ENCODE measurements at regions not wholly inside any gene's neighbourhood (a gene's known extent, or its start where the extent isn't known, plus 50 kb on each side); places are given as distances from the start of the nearest gene placed in this dataset.

DNA sequence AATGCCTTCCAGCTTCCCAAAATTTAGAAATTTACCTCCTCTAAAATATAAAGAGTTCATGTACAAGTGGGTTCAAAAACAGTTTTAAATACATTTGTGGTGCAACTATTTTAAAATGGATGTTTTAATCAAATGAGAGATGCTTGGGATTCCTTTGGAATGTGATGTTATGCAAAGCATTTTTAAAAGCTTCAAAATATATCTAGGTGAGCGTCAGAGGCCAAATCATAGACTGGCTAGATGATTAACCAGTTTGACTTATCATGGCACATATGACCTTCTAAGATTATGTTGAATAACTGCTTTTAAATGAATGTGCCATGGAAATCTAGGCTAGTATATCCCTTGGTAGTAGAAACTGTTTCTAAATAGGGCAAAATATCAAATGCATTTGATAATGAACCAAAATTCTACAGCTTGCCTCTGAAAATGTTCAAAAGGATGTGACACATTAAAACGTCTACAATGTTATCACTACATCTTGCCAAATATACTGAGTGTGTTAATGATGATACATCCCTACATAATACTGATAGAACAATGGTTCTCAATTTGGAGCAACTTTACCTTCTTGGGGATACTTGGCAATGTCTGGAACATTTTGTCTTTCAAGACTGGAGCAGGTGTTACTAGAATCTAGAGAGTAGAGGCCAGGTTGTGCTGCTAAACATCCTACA, 650.9 kb upstream of the ADGRL2 start:
- Histone ChIP-seq H3K9me3 (no peaks in the 10 kb centered on the region), H3K4me1 (ENCODE audit: control insufficient read depth in 1 of 2, low read depth in 2 of 2) (no peaks in the 10 kb centered on the region), H3K4me3 (no peak overlapping the region), H3K27me3 (replicated peaks; ENCODE audit: insufficient read depth) (no peaks in the 10 kb centered on the region), H3K36me3 (no peaks in the 10 kb centered on the region), H3K27ac (no peak overlapping the region)
- no peak for DNase-seq (ENCODE audit: low spot score)
- no peak for ATAC-seq (ENCODE audit: insufficient number of reproducible peaks, low FRiP score, low read depth)
- TF ChIP-seq, protein P1, sequence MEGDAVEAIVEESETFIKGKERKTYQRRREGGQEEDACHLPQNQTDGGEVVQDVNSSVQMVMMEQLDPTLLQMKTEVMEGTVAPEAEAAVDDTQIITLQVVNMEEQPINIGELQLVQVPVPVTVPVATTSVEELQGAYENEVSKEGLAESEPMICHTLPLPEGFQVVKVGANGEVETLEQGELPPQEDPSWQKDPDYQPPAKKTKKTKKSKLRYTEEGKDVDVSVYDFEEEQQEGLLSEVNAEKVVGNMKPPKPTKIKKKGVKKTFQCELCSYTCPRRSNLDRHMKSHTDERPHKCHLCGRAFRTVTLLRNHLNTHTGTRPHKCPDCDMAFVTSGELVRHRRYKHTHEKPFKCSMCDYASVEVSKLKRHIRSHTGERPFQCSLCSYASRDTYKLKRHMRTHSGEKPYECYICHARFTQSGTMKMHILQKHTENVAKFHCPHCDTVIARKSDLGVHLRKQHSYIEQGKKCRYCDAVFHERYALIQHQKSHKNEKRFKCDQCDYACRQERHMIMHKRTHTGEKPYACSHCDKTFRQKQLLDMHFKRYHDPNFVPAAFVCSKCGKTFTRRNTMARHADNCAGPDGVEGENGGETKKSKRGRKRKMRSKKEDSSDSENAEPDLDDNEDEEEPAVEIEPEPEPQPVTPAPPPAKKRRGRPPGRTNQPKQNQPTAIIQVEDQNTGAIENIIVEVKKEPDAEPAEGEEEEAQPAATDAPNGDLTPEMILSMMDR (IDR thresholded peaks at IDR 0.05): no peak

DNA sequence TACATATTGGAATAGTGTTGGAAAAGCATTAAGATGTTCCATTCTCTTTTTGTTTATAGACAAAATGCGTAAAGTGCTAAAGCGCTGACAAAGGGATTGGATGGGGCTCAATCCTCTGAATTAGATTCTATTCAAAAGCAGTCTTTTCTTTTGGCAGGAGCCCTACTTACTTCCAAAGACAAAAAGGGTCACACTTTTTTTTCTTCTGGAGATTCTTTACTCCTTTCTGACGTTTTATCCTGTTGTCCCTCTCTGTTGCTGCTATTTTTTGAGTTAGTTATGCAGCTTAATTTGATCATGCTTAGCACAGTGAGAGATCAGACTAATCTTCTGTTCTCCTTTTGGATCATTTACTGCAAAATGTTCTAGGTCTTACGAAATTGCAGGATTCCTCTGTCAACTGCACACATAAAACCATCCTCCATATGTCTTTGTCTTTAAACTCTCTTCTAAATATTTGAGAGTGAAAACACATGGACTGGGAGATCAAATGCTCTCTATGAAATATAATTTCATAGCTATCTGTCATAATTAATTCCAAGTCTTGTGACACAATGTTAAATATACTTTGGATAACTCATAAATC, 656.4 kb upstream of the ADGRL2 start:
- no peak overlapping the region for H3K27ac ChIP-seq
- ATAC-seq (ENCODE audit: insufficient number of reproducible peaks, low FRiP score, low read depth) (no peak), DNase-seq (ENCODE audit: low spot score) (no peak)
- no peaks in the 10 kb centered on the region for H3K36me3 ChIP-seq
- TF ChIP-seq, protein P1 (IDR thresholded peaks at IDR 0.05): no peak
- no peaks in the 10 kb centered on the region for H3K4me1 ChIP-seq (ENCODE audit: control insufficient read depth in 1 of 2, low read depth in 2 of 2)
- no peaks in the 10 kb centered on the region for H3K27me3 ChIP-seq (replicated peaks; ENCODE audit: insufficient read depth)
- H3K9me3 ChIP-seq: no peaks in the 10 kb centered on the region
- H3K4me3 ChIP-seq: no peak overlapping the region

DNA sequence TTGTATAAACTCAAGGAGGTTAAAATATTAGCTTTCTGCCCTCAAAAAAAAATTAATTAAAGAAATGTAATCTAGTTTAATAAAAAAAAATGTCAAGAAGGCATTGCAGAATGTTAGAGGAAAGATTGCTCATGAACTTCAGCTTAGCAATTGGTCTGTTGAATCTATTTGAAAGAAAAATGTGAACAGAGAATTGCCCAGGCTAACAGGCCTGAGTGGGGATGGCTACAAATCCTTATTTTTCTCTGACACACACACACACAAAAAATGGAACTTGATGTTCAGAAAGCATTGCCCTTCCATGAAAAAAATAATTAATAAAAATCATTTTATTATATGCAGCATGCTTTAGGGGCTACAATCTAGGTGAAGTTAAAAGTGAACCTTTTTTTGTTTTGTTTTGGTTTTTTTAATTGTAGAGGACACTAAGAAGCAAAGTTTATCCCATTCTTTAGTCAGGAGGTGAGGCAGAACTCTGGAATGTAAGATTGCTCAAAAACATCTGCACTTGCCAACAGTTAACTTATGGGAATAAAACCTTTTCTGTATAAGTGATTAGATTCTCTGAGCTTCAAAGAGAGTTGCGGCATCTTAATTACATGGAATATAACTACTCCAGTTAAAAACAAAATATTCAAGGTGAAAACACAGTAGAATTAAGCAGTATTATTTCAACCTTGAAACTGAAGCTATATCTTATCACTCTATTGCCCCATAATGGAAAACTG, 658.5 kb upstream of the ADGRL2 start:
- DNase-seq (ENCODE audit: low spot score): no peak
- H3K36me3 ChIP-seq: no peaks in the 10 kb centered on the region
- no peak overlapping the region for H3K4me3 ChIP-seq
- H3K4me1 ChIP-seq (ENCODE audit: control insufficient read depth in 1 of 2, low read depth in 2 of 2): no peaks in the 10 kb centered on the region
- no peaks in the 10 kb centered on the region for H3K9me3 ChIP-seq
- H3K27me3 ChIP-seq (replicated peaks; ENCODE audit: insufficient read depth): no peaks in the 10 kb centered on the region
- H3K27ac ChIP-seq: no peak overlapping the region
- TF ChIP-seq, protein P1 (IDR thresholded peaks at IDR 0.05): no peak
- ATAC-seq (ENCODE audit: insufficient number of reproducible peaks, low FRiP score, low read depth): no peak

DNA sequence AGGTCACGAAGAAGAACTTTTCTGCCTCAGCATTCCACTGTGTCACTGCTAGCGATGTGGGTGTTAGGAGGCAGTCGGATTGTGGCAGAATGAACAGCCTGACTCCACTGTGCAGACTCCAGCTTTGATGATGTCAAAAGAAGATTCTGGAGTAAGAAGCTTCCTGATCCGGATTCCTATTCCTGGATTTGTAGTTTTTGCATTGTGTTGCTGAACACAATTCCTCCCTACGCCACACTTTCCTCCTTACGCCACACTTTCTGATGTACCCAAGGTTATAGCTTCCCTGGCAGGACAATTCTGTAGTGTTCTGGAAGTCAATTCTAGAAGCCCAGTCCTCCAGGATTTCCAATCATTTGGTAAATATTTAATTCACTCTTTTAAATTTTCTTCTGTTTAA, 665.2 kb upstream of the ADGRL2 start:
- Histone ChIP-seq H3K27ac (no peak overlapping the region), H3K9me3 (no peaks in the 10 kb centered on the region), H3K27me3 (replicated peaks; ENCODE audit: insufficient read depth) (no peaks in the 10 kb centered on the region), H3K36me3 (no peaks in the 10 kb centered on the region), H3K4me1 (ENCODE audit: control insufficient read depth in 1 of 2, low read depth in 2 of 2) (no peaks in the 10 kb centered on the region), H3K4me3 (no peak overlapping the region)
- TF ChIP-seq, protein P1 (IDR thresholded peaks at IDR 0.05): no peak
- no peak for ATAC-seq (ENCODE audit: insufficient number of reproducible peaks, low FRiP score, low read depth)
- no peak for DNase-seq (ENCODE audit: low spot score)

DNA sequence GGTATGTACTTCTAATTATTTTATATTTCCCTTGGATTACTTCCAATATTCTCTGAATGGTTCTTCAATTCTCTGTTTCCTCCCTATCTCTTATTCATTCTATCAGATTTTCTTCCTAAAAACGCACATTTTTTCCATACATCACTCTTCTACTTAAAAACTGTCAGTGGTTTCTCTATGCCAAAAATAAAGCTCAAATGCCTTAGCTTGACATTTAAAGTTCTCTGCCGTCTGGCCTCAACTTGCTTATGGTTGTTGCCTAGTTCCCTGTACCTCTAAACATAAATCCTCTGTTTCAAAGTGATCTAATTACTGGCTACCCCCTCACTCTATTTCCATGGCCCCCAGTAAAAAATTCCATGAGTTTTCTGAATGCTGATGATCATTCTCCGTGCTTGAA, 671.0 kb upstream of the ADGRL2 start:
- Histone ChIP-seq H3K9me3 (no peaks in the 10 kb centered on the region), H3K4me3 (no peak overlapping the region), H3K27me3 (replicated peaks; ENCODE audit: insufficient read depth) (no peaks in the 10 kb centered on the region), H3K4me1 (ENCODE audit: control insufficient read depth in 1 of 2, low read depth in 2 of 2) (peaks cover 0 to 6% of the 10 kb centered on the region in 2 donors), H3K36me3 (no peaks in the 10 kb centered on the region), H3K27ac (no peak overlapping the region)
- TF ChIP-seq, protein P1 (IDR thresholded peaks at IDR 0.05): no peak
- no peak for DNase-seq (ENCODE audit: low spot score)
- no peak for ATAC-seq (ENCODE audit: insufficient number of reproducible peaks, low FRiP score, low read depth)
